T-helper 2 cell (primary cell): ENCODE measurements at regions not wholly inside any gene's neighbourhood (a gene's known extent, or its start where the extent isn't known, plus 50 kb on each side); places are given as distances from the start of the nearest gene placed in this dataset.
A peak's percentile ranks its signal among the peaks of the same experiment; 100 is the strongest.
"Not testable (repeated sequence)": the region's sequence is repeated elsewhere in the genome, so short reads cannot be mapped to it uniquely, and the experiment has no call there.

ENCODE experiments used
- DNase-seq, 5 experiments: peaks; one replicate each; pipeline versions ENCODE4 v3.0.0 to v3.0.0-alpha.2; 2012 to 2022

DNA sequence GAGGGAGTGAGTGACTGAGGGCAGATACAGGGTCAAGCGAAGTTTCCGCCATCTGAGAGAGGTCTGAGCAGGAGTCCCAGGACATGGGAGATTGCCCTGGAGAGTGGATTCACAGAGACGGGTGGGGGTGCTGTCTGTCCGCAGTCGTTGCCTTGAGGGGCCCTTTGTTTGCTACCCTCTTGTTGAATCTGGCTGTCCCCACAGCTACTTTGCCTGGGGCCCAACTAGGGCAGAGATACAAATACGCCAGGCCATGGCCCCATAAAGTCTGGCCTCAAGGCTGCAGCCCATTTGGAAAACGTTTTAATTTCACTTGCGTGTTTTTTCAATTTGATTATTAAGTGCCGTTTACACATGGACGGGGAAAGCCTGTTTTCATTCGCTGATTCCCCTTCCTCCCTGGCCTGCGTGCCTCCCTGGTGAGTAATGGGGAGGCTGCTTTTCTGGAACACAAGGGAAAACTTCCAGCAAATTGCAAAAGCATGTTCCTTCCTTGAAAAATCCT is 134.4 kb downstream of the SMIM20 start:
- DNase-seq, result no peak

DNA sequence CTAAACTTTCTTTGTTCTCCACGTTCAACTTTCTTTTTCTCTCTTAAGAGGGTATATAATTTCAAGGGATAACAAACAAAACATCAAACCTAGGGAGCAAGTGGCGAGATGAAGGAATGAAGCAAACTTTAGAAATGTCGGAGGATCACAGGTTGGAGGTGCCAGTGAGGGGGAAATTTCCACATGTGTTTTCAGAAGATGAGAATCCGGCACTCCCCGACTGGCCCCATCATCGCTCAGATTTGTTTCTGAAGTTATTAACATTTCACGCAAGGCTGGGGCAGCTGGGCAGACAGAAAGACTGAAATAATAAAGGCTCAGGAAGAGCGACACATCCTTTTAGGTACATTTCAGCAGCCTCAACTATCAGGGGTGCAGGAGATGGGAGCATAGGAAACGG is 134.9 kb downstream of the SMIM20 start:
- DNase-seq, result no peak

DNA sequence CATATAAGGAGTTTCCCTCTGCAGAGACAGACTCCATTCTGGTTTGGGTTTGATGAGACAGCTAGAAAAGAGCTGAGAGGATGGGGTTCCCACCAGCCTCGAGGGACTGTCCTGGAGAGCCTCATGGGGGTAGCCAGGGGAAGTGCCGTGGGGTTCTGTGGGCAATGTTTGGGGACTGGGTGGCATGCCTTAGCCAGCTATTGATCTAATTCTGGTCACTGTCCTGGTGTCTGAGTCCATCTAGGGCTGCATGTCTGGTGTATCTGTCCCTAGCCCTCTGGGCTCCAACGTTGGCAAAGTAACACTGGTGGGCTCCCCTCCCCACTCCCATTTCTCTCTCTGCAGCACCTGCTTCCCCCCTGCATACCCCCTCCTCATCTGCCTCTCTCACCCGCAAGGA is 135.4 kb downstream of the SMIM20 start:
- no peak for DNase-seq

- no peak for DNase-seq
Observed at GRCh38 chr4:26050212-26050643, 136.2 kb downstream of the SMIM20 start.

- DNase-seq, result no peak
Observed at GRCh38 chr4:26050671-26051070, 136.7 kb downstream of the SMIM20 start.

GRCh38 chr4:26051240-26051639 is 137.2 kb downstream of the SMIM20 start:
- no peak for DNase-seq

GRCh38 chr4:26052663-26053541 is 138.9 kb downstream of the SMIM20 start:
- no peak for DNase-seq

DNA sequence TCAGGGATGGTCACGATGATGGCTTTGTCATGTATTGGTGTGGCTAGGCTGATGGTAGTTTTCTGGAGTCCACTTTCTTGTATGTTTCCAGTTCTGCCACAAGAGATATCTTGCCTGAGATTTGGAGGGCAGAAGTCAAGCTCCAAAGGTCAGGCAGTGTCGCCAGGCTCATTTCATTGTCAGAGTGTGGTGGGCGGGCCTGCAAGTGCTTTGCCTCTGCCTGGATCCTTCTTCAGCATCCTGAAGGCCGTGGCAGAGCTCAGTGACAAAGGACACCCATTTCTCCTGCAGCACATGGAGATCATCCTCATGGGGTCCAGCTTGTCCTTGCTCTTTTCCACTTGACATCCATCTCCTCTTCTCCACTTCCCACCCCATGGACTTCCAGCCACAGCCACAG is 139.7 kb downstream of the SMIM20 start:
- DNase-seq, result no peak

- no peak for DNase-seq
Observed at GRCh38 chr4:26055855-26056254, 141.8 kb downstream of the SMIM20 start.

DNA sequence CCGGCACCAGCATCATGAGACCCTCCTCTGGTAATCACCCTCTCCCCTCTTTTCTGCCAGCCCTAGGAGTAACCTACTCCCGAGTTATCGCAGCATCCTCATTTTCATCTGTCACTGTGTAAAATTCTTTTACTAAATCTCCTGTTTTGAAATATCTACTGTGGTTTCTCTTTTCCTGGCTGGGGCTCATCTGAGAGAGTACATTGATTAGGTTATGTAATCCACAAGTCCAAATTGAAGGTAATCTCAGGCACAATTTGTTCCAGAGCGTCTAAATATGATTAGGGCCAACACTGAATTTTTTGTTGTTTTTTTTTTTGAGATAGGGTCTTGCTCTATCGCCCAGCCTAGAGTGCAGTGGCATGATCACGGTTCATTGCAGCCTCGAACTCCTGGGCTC is 142.4 kb downstream of the SMIM20 start:
- no peak for DNase-seq

- DNase-seq, result not testable (repeated sequence)
Observed at GRCh38 chr4:26057839-26058238, 143.8 kb downstream of the SMIM20 start.

DNA sequence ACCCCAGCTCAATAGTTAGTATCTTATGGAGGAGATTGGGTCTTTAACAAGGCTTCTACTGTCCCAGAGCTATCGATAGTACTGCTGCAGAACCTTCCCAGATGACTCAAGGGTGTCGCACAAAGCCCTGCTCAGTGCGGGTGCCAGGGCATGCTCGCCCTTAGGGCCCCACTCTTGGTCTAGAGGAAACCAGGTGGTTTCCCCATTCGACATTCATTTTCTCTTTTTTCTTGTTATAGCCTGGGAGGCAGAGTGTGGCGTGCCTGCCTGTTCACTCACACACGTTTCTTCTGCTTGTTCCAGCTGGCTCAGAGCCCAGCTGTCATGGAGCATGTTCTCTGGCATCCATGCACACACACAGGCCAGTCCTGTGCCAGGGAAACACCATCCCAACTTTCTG is 144.5 kb downstream of the SMIM20 start:
- peak in 2 of 5 experiments; percentile 36 to 58 for DNase-seq

- DNase-seq, result no peak
Observed at GRCh38 chr4:26059391-26060154, 145.6 kb downstream of the SMIM20 start.

DNA sequence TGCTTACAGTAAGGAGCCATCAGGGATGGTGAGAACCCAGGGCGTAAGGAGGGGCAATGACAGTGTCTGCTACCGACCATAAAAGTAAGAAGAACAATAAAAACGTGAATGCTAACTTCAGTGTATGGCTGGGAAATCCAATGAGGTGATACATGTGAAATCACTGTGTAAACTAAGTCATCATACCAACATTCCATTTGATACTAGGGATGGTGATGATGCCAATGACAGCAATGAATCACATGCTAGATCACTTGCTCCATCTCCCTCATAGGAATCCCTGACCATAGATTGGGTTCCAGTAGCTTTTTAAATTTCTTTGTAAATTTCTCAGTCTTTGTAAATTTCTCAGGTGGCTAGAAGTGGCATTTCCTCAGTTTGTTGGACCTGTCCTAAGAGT is 146.3 kb downstream of the SMIM20 start:
- DNase-seq, result no peak

DNA sequence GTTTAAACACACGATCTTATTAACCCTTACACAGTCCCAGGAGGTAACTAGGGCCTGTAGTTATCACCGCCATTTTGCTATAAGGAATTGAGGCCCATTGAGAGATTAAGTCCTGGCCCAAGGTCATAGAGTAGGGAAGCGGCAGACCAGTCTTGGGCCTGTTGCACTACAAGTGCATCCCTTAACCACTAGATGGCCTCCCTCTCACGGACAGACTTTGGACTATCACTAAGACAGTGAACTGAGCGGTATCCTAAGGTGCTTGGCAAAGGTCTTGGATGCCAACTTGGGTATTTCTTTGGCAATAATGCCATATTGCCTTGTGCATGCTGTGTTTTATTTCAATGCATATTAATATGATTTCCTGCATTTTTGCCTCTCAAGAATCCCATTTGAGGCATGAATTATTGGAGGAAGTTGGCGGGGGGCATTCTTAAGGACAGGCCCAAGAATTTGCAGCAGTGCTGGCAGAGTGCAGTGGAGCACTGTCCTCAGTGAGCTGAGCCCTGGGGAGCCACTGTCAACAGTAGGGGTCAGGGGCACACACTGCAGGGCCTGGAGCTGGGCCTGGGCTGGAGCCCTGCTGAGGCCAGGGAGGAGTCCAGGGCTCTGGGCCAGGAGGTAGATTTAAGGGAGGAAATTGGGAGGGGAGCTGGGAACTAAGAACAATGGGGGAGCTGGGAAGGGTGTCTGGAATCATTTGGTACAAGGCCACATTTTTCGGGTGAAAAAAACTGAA is 147.4 kb downstream of the SMIM20 start:
- DNase-seq, result peak in 1 of 5 experiments; percentile 66

DNA sequence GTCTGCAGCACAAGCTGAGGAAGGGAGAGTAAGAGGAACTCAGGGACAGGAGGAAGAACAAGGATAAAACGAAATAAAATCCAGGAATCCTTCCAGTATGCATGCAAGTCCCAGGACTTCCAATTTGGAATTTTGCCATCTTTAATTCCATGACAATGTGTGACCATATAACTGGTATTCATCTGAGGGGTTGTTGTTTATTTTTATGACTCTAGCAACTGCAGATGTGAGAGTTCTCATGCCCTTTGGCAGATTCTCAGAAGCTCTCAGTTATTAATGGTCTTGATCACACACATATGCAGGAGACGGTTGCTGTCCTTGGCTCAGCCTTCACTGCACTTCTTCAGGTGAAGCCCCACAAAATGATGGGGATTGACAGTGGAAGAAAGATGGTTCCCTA is 148.2 kb downstream of the SMIM20 start:
- no peak for DNase-seq

GRCh38 chr4:26064009-26064408 is 150.0 kb downstream of the SMIM20 start:
- not testable (repeated sequence) for DNase-seq

DNA sequence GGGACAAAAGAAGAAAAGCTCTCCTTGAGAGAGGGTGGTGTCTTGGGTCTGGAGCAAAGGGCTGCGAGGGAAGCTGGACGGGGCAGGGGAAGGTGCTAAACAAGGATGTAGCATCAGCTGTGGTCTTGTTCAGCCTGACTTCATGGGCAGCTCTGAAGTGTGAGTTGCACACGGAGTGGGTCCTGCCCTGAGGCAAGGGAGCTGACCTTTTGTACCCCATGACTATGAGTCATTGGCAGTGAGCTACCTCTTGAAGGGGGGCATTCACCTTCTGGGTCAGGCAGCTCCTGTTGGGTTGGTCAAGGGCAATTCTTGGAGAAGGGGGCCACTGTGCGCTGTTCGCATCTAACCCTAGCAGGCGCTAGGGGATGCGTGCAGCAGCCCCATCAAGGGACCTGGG is 151.8 kb downstream of the SMIM20 start:
- DNase-seq, result no peak

- DNase-seq, result no peak
Observed at GRCh38 chr4:26067035-26067434, 153.0 kb downstream of the SMIM20 start.

GRCh38 chr4:26069218-26069617 is 155.2 kb downstream of the SMIM20 start:
- peak in 1 of 5 experiments; percentile 42 for DNase-seq

DNA sequence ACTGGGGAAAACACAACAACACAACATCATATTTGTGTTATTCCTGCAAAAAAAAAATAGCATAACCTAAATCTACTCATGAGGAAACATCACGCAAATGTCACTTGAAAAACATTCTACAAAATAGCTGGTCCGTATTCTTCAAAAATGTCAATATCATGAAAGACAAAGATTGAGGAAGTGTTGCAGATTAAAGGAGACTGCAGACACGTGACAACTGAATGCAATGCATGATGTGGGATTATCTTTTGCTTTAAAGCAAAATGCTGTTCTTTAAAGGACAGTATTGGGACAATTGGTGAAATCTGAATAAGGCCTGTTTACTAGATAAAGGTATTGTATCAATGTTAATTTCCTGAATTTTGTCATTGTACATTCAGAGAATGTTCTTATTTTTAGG is 157.7 kb downstream of the SMIM20 start:
- no peak for DNase-seq

DNA sequence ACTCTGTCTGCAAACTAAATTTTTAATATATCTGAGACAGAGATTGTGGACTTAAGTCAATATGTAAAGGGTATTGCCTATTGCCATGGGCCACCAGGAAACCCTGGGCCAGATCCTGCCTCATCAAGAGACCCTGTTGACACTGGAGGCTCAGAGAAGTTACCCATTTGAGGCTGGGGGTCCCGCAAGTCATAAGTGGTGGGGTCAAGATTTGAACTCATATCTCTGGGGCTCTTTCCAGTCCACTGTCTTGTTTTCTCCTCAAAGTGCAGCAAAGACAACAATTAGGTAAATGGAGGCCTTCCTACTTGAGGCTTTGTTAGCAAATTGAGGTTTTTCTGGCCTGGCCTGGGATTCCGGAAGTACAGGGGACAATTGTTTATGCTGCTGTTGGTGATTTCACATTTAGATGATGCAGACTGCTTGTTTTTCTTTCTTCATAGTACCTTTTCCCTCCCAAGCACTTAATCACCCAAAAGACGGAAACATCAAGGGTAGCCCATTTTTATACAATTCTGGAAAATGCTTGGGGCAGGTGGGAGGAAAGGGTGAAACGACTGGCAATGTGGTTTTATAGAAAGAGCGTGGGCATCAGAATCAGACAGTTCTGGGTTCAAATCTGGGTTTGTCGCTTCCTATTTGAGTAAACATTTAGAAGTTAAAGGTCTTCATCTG is 160.0 kb downstream of the SMIM20 start:
- peak in 1 of 5 experiments; percentile 32 for DNase-seq
